ENCODE measurements at regions not wholly inside any gene's neighbourhood (a gene's known extent, or its start where the extent isn't known, plus 50 kb on each side); places are given as distances from the start of the nearest gene placed in this dataset.

DNA sequence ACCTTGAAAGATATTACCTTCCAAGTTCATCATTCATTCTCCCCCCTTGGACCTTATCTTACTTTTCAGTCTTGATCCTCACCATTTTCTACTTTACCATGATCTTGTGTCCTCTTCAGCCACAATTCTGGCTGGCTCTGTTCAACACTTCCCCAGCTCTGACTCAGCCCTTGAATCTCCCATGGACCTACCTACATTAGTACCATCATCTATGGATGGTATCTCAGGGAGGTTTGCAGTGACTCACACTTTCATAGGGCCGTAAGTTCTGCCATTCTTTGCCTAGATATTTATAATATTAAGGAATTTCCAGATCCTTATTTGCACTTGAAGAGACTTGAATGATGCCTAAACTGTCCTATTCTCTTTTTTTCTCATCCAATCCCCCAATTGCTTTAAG lies 213.7 kb upstream of the RORA start:
- TF ChIP-seq, protein P1, sequence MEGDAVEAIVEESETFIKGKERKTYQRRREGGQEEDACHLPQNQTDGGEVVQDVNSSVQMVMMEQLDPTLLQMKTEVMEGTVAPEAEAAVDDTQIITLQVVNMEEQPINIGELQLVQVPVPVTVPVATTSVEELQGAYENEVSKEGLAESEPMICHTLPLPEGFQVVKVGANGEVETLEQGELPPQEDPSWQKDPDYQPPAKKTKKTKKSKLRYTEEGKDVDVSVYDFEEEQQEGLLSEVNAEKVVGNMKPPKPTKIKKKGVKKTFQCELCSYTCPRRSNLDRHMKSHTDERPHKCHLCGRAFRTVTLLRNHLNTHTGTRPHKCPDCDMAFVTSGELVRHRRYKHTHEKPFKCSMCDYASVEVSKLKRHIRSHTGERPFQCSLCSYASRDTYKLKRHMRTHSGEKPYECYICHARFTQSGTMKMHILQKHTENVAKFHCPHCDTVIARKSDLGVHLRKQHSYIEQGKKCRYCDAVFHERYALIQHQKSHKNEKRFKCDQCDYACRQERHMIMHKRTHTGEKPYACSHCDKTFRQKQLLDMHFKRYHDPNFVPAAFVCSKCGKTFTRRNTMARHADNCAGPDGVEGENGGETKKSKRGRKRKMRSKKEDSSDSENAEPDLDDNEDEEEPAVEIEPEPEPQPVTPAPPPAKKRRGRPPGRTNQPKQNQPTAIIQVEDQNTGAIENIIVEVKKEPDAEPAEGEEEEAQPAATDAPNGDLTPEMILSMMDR (IDR thresholded peaks at IDR 0.05): no peak
- TF ChIP-seq POLR2A (IDR thresholded peaks at IDR 0.05): no peak

Data from uterus (tissue), 2 donors.